ENCODE measurements at regions not wholly inside any gene's neighbourhood (a gene's known extent, or its start where the extent isn't known, plus 50 kb on each side); places are given as distances from the start of the nearest gene placed in this dataset.

- TF ChIP-seq GATA2 (IDR thresholded peaks at IDR 0.05; ENCODE audit: insufficient read depth, insufficient read length, low read depth, low read length): no peak
- TF ChIP-seq CTCF (IDR thresholded peaks at IDR 0.05; ENCODE audit: extremely low read depth in 1 of 2, insufficient read depth in 1 of 2, low read depth in 1 of 2, low read length in 2 of 2): no peak
- no peak for TF ChIP-seq POLR2A (IDR thresholded peaks at IDR 0.05; ENCODE audit: low read depth, low read length)
- no peak for TF ChIP-seq POLR2AphosphoS5 (IDR thresholded peaks at IDR 0.05; ENCODE audit: insufficient read depth, low read depth, low read length)
- TF ChIP-seq EZH2 (IDR thresholded peaks at IDR 0.05; ENCODE audit: borderline replicate concordance, low read depth, low read length, severe bottlenecking): no peak
- TF ChIP-seq MYC (IDR thresholded peaks at IDR 0.05; ENCODE audit: low read depth, low read length): no peak
- no peak for TF ChIP-seq JUN (IDR thresholded peaks at IDR 0.05; ENCODE audit: borderline replicate concordance, insufficient read depth, insufficient read length, low read depth)
- TF ChIP-seq MAX (IDR thresholded peaks at IDR 0.05; ENCODE audit: insufficient read depth, insufficient read length): no peak
Observed at GRCh38 chr2:184410160-184410559, 188.2 kb upstream of the ZNF804A start.

Measured in endothelial cell of umbilical vein (primary cell).